ENCODE measurements at regions not wholly inside any gene's neighbourhood (a gene's known extent, or its start where the extent isn't known, plus 50 kb on each side); places are given as distances from the start of the nearest gene placed in this dataset.
"Not testable (repeated sequence)": the region's sequence is repeated elsewhere in the genome, so short reads cannot be mapped to it uniquely, and the experiment has no call there.

GRCh38 chr10:46171661-46172060 lies 115.1 kb upstream of the ANTXRL start:
- H4K20me1 ChIP-seq (ENCODE audit: insufficient read depth, low read length, poor library complexity, severe bottlenecking), result no peaks in the 10 kb centered on the region
- no peak overlapping the region for H3K9ac ChIP-seq (ENCODE audit: low read depth, low read length, poor library complexity, severe bottlenecking)
- H3K4me3 ChIP-seq (ENCODE audit: low read length, poor library complexity, severe bottlenecking), result no peak overlapping the region
- TF ChIP-seq EZH2phosphoT487 (IDR thresholded peaks at IDR 0.05; ENCODE audit: borderline replicate concordance), result no peak
- no peaks in the 10 kb centered on the region for H3K79me2 ChIP-seq (ENCODE audit: insufficient read depth, low read length)
- H2AFZ ChIP-seq (ENCODE audit: low read length), result no peak overlapping the region
- H3K9me3 ChIP-seq (ENCODE audit: insufficient read depth, low read depth, low read length), result peaks cover 13% of the 10 kb centered on the region; the same call in 1 of the 2 replicates
- no peaks in the 10 kb centered on the region for H3K9me2 ChIP-seq (replicated peaks; ENCODE audit: low read depth, low read length)
- H3K27me3 ChIP-seq (ENCODE audit: insufficient read depth, low read length, poor library complexity, severe bottlenecking), result no peaks in the 10 kb centered on the region
- no peaks in the 10 kb centered on the region for H3K36me3 ChIP-seq (ENCODE audit: insufficient read depth, low read length)
- peak overlapping the region; percentile 4 for H3K4me2 ChIP-seq (ENCODE audit: low read depth, low read length, poor library complexity, severe bottlenecking)
- no peaks in the 10 kb centered on the region for H3F3A ChIP-seq (ENCODE audit: low read depth)
- peaks cover 7% of the 10 kb centered on the region for H3K4me1 ChIP-seq (ENCODE audit: insufficient read depth, low read length, poor library complexity, severe bottlenecking)

GRCh38 chr10:46175296-46175695 lies 111.5 kb upstream of the ANTXRL start:
- no peaks in the 10 kb centered on the region for H4K20me1 ChIP-seq (ENCODE audit: insufficient read depth, low read length, poor library complexity, severe bottlenecking)
- TF ChIP-seq CTCF (conservative IDR thresholded peaks at IDR 0.05; ENCODE audit: low read length) (no peak), EZH2phosphoT487 (IDR thresholded peaks at IDR 0.05; ENCODE audit: borderline replicate concordance) (no peak)
- H3K9me2 ChIP-seq (replicated peaks; ENCODE audit: low read depth, low read length), result no peaks in the 10 kb centered on the region
- H3K4me3 ChIP-seq (ENCODE audit: low read length, poor library complexity, severe bottlenecking), result no peak overlapping the region
- H3K4me2 ChIP-seq (ENCODE audit: low read depth, low read length, poor library complexity, severe bottlenecking), result no peak overlapping the region
- no peaks in the 10 kb centered on the region for H3F3A ChIP-seq (ENCODE audit: low read depth)
- no peaks in the 10 kb centered on the region for H3K36me3 ChIP-seq (ENCODE audit: insufficient read depth, low read length)
- peaks cover 7% of the 10 kb centered on the region for H3K4me1 ChIP-seq (ENCODE audit: insufficient read depth, low read length, poor library complexity, severe bottlenecking)
- no peaks in the 10 kb centered on the region for H3K27me3 ChIP-seq (ENCODE audit: insufficient read depth, low read length, poor library complexity, severe bottlenecking)
- H3K9ac ChIP-seq (ENCODE audit: low read depth, low read length, poor library complexity, severe bottlenecking), result no peak overlapping the region
- peaks cover 6% of the 10 kb centered on the region; the same call in 1 of the 2 replicates for H3K9me3 ChIP-seq (ENCODE audit: insufficient read depth, low read depth, low read length)
- no peaks in the 10 kb centered on the region for H3K79me2 ChIP-seq (ENCODE audit: insufficient read depth, low read length)
- no peak overlapping the region for H2AFZ ChIP-seq (ENCODE audit: low read length)

GRCh38 chr10:46175831-46176230 lies 111.0 kb upstream of the ANTXRL start:
- H3K9ac ChIP-seq (ENCODE audit: low read depth, low read length, poor library complexity, severe bottlenecking), result no peak overlapping the region
- H3K9me2 ChIP-seq (replicated peaks; ENCODE audit: low read depth, low read length), result no peaks in the 10 kb centered on the region
- no peak for TF ChIP-seq CTCF (conservative IDR thresholded peaks at IDR 0.05; ENCODE audit: low read length)
- no peak for TF ChIP-seq EZH2phosphoT487 (IDR thresholded peaks at IDR 0.05; ENCODE audit: borderline replicate concordance)
- no peaks in the 10 kb centered on the region for H3K79me2 ChIP-seq (ENCODE audit: insufficient read depth, low read length)
- H3K4me3 ChIP-seq (ENCODE audit: low read length, poor library complexity, severe bottlenecking), result no peak overlapping the region
- no peaks in the 10 kb centered on the region for H3F3A ChIP-seq (ENCODE audit: low read depth)
- H2AFZ ChIP-seq (ENCODE audit: low read length), result no peak overlapping the region
- H3K9me3 ChIP-seq (ENCODE audit: insufficient read depth, low read depth, low read length), result peaks cover under 1% of the 10 kb centered on the region; the same call in 1 of the 2 replicates
- no peaks in the 10 kb centered on the region for H3K27me3 ChIP-seq (ENCODE audit: insufficient read depth, low read length, poor library complexity, severe bottlenecking)
- no peaks in the 10 kb centered on the region for H3K36me3 ChIP-seq (ENCODE audit: insufficient read depth, low read length)
- peaks cover 7% of the 10 kb centered on the region for H3K4me1 ChIP-seq (ENCODE audit: insufficient read depth, low read length, poor library complexity, severe bottlenecking)
- H3K4me2 ChIP-seq (ENCODE audit: low read depth, low read length, poor library complexity, severe bottlenecking), result no peak overlapping the region
- no peaks in the 10 kb centered on the region for H4K20me1 ChIP-seq (ENCODE audit: insufficient read depth, low read length, poor library complexity, severe bottlenecking)

GRCh38 chr10:46187431-46187830 lies 99.4 kb upstream of the ANTXRL start:
- not testable (repeated sequence) for H3K9me3 ChIP-seq (ENCODE audit: insufficient read depth, low read depth, low read length); H3K9me2 ChIP-seq (replicated peaks; ENCODE audit: low read depth, low read length); H3F3A ChIP-seq (ENCODE audit: low read depth); H3K4me1 ChIP-seq (ENCODE audit: insufficient read depth, low read length, poor library complexity, severe bottlenecking); H4K20me1 ChIP-seq (ENCODE audit: insufficient read depth, low read length, poor library complexity, severe bottlenecking); H3K36me3 ChIP-seq (ENCODE audit: insufficient read depth, low read length); H3K79me2 ChIP-seq (ENCODE audit: insufficient read depth, low read length); H3K4me3 ChIP-seq (ENCODE audit: low read length, poor library complexity, severe bottlenecking); H3K9ac ChIP-seq (ENCODE audit: low read depth, low read length, poor library complexity, severe bottlenecking); H3K4me2 ChIP-seq (ENCODE audit: low read depth, low read length, poor library complexity, severe bottlenecking); H2AFZ ChIP-seq (ENCODE audit: low read length); H3K27me3 ChIP-seq (ENCODE audit: insufficient read depth, low read length, poor library complexity, severe bottlenecking)
